ENCODE measurements at regions not wholly inside any gene's neighbourhood (a gene's known extent, or its start where the extent isn't known, plus 50 kb on each side); places are given as distances from the start of the nearest gene placed in this dataset.
"Not testable (repeated sequence)": the region's sequence is repeated elsewhere in the genome, so short reads cannot be mapped to it uniquely, and the experiment has no call there.

GRCh38 chr2:89823556-89823955 is 1132.1 kb downstream of the RPIA start:
- H3K9me3 ChIP-seq, result peaks cover 0 to 4% of the 10 kb centered on the region in 2 donors
- no peaks in the 10 kb centered on the region for H3K36me3 ChIP-seq
- H3K4me3 ChIP-seq, result no peak overlapping the region
- 56 to 69% (median 60%) methylated on average over 5 of the region's 5 CpGs for WGBS, 3 donors
- no peaks in the 10 kb centered on the region for H3K27me3 ChIP-seq
- intact Hi-C loops (cut with DNase I), result no loop called here
- H3K27ac ChIP-seq, result no peak overlapping the region
- TF ChIP-seq CTCF (IDR thresholded peaks at IDR 0.05) (no peak), EP300 (IDR thresholded peaks at IDR 0.05) (no peak), POLR2A (IDR thresholded peaks at IDR 0.05) (no peak)
- no peak for DNase-seq
- H3K4me1 ChIP-seq (ENCODE audit: insufficient read depth), result no peaks in the 10 kb centered on the region

- Histone ChIP-seq H3K27ac (no peak overlapping the region), H3K27me3 (no peaks in the 10 kb centered on the region), H3K4me3 (no peak overlapping the region), H3K36me3 (no peaks in the 10 kb centered on the region), H3K9me3 (peaks cover 0 to 4% of the 10 kb centered on the region in 2 donors), H3K4me1 (ENCODE audit: insufficient read depth) (no peaks in the 10 kb centered on the region)
- DNase-seq, result no peak
- 72 to 78% (median 76%) methylated on average over 8 of the region's 8 CpGs for WGBS, 3 donors
- intact Hi-C loops (cut with DNase I), result no loop called here
- TF ChIP-seq POLR2A (IDR thresholded peaks at IDR 0.05) (no peak), EP300 (IDR thresholded peaks at IDR 0.05) (no peak), CTCF (IDR thresholded peaks at IDR 0.05) (no peak)
Observed at GRCh38 chr2:89825034-89825433, 1133.6 kb downstream of the RPIA start.

GRCh38 chr2:89826741-89827140 is 1135.3 kb downstream of the RPIA start:
- 74 to 75% (median 74%) methylated on average over 9 of the region's 9 CpGs for WGBS, 3 donors
- intact Hi-C loops (cut with DNase I); H3K9me3 ChIP-seq; H3K4me3 ChIP-seq; DNase-seq; H3K36me3 ChIP-seq; H3K27ac ChIP-seq; H3K27me3 ChIP-seq; H3K4me1 ChIP-seq (ENCODE audit: insufficient read depth): not testable (repeated sequence)

- H3K4me3 ChIP-seq; H3K27ac ChIP-seq; intact Hi-C loops (cut with DNase I); H3K36me3 ChIP-seq; H3K4me1 ChIP-seq (ENCODE audit: insufficient read depth); H3K27me3 ChIP-seq; DNase-seq; H3K9me3 ChIP-seq: not testable (repeated sequence)
- 44 to 56% (median 53%) methylated on average over 2 of the region's 2 CpGs for WGBS, 3 donors
Observed at GRCh38 chr2:89827829-89828228, 1136.4 kb downstream of the RPIA start.

- DNase-seq; intact Hi-C loops (cut with DNase I): not testable (repeated sequence)
- 56 to 74% (median 70%) methylated on average over 4 of the region's 4 CpGs for WGBS, 3 donors
Observed at GRCh38 chr2:89828416-89828815, 1136.9 kb downstream of the RPIA start.

GRCh38 chr2:89828961-89829631 is 1137.6 kb downstream of the RPIA start:
- DNase-seq; H3K36me3 ChIP-seq; intact Hi-C loops (cut with DNase I); H3K27ac ChIP-seq; H3K4me1 ChIP-seq (ENCODE audit: insufficient read depth); H3K27me3 ChIP-seq; H3K4me3 ChIP-seq: not testable (repeated sequence)
- 51 to 67% (median 63%) methylated on average over 8 of the region's 8 CpGs for WGBS, 3 donors
- peaks cover 0 to 10% of the 10 kb centered on the region in 2 donors for H3K9me3 ChIP-seq

More at GRCh38 chr2:89828416-89828815, 1136.9 kb downstream of the RPIA start:
- not testable (repeated sequence) for H3K4me1 ChIP-seq (ENCODE audit: insufficient read depth); H3K27me3 ChIP-seq; H3K36me3 ChIP-seq; H3K9me3 ChIP-seq; H3K27ac ChIP-seq; H3K4me3 ChIP-seq
